ENCODE measurements at regions not wholly inside any gene's neighbourhood (a gene's known extent, or its start where the extent isn't known, plus 50 kb on each side); places are given as distances from the start of the nearest gene placed in this dataset.

DNA sequence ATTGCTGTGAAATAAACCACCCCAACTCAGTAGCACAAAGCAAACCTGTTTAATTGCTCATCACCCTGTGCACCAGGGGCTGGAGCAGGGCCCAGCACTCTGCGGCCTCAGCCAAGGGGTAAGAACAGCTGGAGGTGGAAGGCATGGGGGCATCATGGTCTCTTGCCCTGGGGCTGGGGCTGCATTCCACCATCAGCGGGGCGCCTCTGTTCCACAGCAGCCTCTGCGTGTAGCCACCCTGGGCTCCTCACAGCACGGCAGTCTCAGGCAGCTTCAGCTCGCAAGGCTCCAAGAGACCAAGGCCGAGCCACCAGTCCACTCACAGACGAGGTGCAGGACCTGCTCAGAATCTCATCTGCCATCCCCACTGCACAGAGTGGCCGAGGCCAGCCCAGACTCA lies 630.7 kb downstream of the TBC1D22A start:
- DNase-seq (ENCODE audit: insufficient read length, low spot score) (no peak), FAIRE-seq (no peak)
- TF ChIP-seq TAF1 (IDR thresholded peaks at IDR 0.05; ENCODE audit: low read depth, low read length) (no peak), POU2F2 (IDR thresholded peaks at IDR 0.05; ENCODE audit: low read depth, low read length) (no peak), POLR2AphosphoS5 (IDR thresholded peaks at IDR 0.05; ENCODE audit: low read depth, low read length) (no peak), POLR2A (IDR thresholded peaks at IDR 0.05; ENCODE audit: low read depth, low read length) (no peak), PAX5 (IDR thresholded peaks at IDR 0.05; ENCODE audit: insufficient read depth, low read length, severe bottlenecking) (no peak), SPI1 (IDR thresholded peaks at IDR 0.05; ENCODE audit: low read depth, low read length) (no peak)

DNA sequence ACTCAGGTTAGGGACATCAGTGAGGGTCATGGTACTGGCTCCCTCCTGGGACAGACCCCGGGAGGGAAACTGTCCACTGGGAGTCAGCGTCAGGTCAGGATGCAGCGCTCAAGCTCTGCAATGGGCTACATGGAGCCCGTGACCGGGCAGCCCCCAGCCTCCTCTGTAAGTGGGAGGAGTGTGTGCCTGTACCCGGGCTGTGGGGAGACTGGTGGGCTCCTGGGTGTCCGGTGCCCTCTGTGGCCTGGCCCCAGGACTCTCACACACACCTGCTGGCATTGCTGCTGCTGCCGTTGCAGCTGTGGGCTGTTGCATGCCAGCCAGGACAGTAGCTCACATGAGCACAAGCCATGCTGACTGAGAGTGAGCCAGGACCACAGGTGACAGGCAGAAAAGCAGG lies 630.3 kb downstream of the TBC1D22A start:
- no peak for FAIRE-seq
- DNase-seq (ENCODE audit: insufficient read length, low spot score): no peak
- TF ChIP-seq POLR2A (IDR thresholded peaks at IDR 0.05; ENCODE audit: low read depth, low read length) (no peak), PAX5 (IDR thresholded peaks at IDR 0.05; ENCODE audit: insufficient read depth, low read length, severe bottlenecking) (no peak), TAF1 (IDR thresholded peaks at IDR 0.05; ENCODE audit: low read depth, low read length) (no peak), SPI1 (IDR thresholded peaks at IDR 0.05; ENCODE audit: low read depth, low read length) (no peak), POLR2AphosphoS5 (IDR thresholded peaks at IDR 0.05; ENCODE audit: low read depth, low read length) (no peak), POU2F2 (IDR thresholded peaks at IDR 0.05; ENCODE audit: low read depth, low read length) (no peak)

DNA sequence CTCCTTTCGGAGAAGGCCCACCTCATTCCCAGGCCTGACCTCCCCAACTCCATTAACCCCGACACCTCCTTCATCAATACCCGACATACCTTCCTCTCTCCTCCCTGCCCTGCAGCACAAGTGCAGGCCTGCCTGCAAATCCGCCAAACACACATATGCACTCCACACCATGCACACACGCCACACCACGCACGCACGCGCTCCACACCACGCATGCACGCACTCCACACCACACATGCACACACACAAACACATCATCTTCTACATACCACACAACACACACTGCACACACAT lies 629.6 kb downstream of the TBC1D22A start:
- DNase-seq (ENCODE audit: insufficient read length, low spot score) (no peak), FAIRE-seq (no peak)
- TF ChIP-seq POLR2A (IDR thresholded peaks at IDR 0.05; ENCODE audit: low read depth, low read length) (no peak), POU2F2 (IDR thresholded peaks at IDR 0.05; ENCODE audit: low read depth, low read length) (no peak), POLR2AphosphoS5 (IDR thresholded peaks at IDR 0.05; ENCODE audit: low read depth, low read length) (no peak), PAX5 (IDR thresholded peaks at IDR 0.05; ENCODE audit: insufficient read depth, low read length, severe bottlenecking) (no peak), SPI1 (IDR thresholded peaks at IDR 0.05; ENCODE audit: low read depth, low read length) (no peak), TAF1 (IDR thresholded peaks at IDR 0.05; ENCODE audit: low read depth, low read length) (no peak)

DNA sequence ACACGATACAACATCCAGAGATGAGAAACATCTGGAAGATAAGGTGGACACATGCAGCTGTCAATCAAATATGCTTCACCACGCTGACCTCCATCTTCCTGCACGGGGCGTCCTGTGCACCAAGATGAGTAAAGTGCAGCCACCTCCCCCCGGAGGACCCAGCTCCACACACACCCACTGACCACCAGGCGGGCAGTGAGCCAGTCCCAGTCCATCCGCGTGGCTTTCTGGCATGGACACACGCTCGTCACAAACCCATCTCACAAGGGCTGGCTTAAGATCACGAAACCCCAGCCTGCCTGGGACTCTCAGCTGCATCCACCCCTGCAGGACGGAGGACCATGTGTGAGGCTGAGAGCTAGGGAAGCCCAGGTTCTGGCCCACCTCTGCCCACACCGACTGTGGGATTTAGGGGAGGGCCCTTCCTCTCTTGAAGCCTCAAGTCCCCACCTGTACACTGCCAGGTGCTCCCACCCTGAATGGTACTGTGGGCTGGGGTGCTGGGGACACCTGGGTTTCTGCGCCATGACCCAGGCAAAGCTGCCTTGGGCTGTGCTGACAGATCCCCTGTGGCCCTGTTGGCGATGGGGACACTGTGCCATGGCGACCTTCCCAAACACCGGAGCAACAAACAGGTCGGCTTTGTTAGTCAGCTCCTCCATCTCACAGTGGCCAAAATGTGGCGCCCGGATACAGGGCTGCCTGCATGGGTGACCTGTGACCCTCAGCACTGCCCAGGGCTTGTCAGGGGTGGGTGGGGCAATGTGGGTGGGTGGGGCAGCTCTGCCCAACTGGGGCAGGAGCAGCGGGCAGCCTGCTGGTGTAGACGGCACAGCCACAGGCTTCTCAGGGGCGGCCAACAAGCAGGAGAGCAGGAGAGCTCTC lies 629.0 kb downstream of the TBC1D22A start:
- DNase-seq (ENCODE audit: insufficient read length, low spot score) (no peak), FAIRE-seq (no peak)
- no peak for TF ChIP-seq TAF1 (IDR thresholded peaks at IDR 0.05; ENCODE audit: low read depth, low read length)
- no peak for TF ChIP-seq SPI1 (IDR thresholded peaks at IDR 0.05; ENCODE audit: low read depth, low read length)
- TF ChIP-seq POU2F2 (IDR thresholded peaks at IDR 0.05; ENCODE audit: low read depth, low read length): no peak
- no peak for TF ChIP-seq POLR2A (IDR thresholded peaks at IDR 0.05; ENCODE audit: low read depth, low read length)
- no peak for TF ChIP-seq POLR2AphosphoS5 (IDR thresholded peaks at IDR 0.05; ENCODE audit: low read depth, low read length)
- TF ChIP-seq PAX5 (IDR thresholded peaks at IDR 0.05; ENCODE audit: insufficient read depth, low read length, severe bottlenecking): no peak

DNA sequence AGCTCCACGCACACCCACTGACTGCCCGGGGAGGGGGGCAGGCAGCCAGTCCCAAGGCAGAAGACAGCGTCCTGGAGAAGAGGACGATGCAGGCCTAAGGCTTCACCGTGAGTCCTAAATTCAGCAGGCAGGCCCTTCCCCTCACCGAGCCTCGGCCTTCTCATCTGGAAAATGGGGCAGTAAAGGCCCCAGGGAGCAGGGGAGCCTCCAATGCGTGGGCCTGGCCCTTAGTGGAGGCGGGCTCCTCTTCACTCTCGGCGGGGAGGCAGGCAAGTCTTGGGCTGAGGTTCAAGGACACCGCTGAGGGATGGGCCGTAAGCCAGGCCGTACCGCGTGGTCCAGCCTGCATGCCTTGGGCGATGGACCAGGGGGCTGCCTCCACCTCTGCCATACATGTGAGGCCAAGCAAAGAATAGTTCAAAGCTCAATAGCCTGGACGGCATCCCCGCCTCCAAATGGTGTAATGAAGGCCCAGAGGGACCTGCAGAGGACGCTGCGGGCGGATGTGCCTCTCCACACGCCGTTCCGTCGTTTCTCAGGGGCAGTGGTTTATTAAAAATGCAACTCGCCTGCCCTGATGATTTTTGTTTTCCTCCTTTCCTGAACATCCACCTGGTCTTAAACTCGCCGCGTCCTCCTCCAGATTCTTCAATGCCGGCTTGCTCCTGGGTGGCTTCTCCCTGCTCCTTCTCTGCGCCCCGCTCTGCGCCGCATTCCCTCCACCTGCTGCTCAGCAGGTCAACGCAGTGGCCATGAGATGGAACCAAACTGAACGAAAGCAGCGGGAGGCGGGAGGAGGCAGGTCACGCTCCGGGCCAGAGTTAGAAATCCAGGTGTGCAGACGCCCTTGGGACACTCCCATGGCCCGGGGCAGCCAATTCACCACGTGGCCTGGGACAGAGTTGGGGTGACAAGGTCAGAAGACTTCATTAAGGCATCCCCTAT lies 627.8 kb downstream of the TBC1D22A start:
- DNase-seq (ENCODE audit: insufficient read length, low spot score): no peak
- TF ChIP-seq POLR2A (IDR thresholded peaks at IDR 0.05; ENCODE audit: low read depth, low read length) (no peak), TAF1 (IDR thresholded peaks at IDR 0.05; ENCODE audit: low read depth, low read length) (no peak), POU2F2 (IDR thresholded peaks at IDR 0.05; ENCODE audit: low read depth, low read length) (no peak), POLR2AphosphoS5 (IDR thresholded peaks at IDR 0.05; ENCODE audit: low read depth, low read length) (no peak), SPI1 (IDR thresholded peaks at IDR 0.05; ENCODE audit: low read depth, low read length) (no peak), PAX5 (IDR thresholded peaks at IDR 0.05; ENCODE audit: insufficient read depth, low read length, severe bottlenecking) (no peak)
- FAIRE-seq: no peak

DNA sequence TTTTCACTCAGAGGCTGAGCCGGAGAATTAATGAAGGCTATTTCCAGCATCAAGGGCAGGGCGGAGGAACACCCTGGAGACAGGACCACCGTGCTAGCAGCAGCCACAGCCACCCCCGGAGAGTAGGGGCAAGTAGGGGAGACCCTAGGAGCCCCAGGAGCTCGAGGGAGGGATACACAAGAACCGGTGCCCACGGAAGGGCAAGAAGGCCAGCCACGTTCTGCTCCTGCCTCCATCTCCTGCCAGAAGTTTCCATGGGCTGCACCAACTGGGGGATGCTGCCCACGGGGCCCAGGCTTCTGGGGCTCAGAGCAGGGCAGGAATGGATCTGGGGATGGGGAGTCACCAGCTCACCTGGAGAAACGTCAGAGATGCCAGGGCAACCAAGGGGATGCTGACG lies 626.8 kb downstream of the TBC1D22A start:
- no peak for FAIRE-seq
- TF ChIP-seq TAF1 (IDR thresholded peaks at IDR 0.05; ENCODE audit: low read depth, low read length): no peak
- DNase-seq (ENCODE audit: insufficient read length, low spot score): no peak

DNA sequence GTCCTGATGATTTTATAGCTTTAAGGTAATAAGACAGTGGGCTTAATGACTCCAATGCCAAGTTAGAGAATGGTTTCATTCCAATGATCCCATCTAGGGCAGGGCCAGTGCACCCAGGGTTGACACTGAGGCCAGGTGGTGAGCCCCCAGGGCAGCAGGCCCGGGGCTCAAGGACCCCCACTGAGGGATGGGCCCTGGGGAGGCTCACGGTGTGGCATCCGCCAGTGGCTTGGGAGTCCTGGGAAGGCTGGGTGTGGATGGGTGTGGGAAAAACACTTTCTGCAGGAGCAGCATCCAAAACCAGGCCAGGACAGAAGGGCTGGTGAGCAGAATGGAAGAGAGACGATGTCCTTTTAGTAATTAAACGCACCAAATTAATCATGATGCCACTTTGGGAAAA lies 626.3 kb downstream of the TBC1D22A start:
- DNase-seq (ENCODE audit: insufficient read length, low spot score) (no peak), FAIRE-seq (no peak)
- TF ChIP-seq POLR2A (IDR thresholded peaks at IDR 0.05; ENCODE audit: low read depth, low read length): no peak
- no peak for TF ChIP-seq TAF1 (IDR thresholded peaks at IDR 0.05; ENCODE audit: low read depth, low read length)
- TF ChIP-seq PAX5 (IDR thresholded peaks at IDR 0.05; ENCODE audit: insufficient read depth, low read length, severe bottlenecking): no peak
- TF ChIP-seq SPI1 (IDR thresholded peaks at IDR 0.05; ENCODE audit: low read depth, low read length): no peak
- no peak for TF ChIP-seq POLR2AphosphoS5 (IDR thresholded peaks at IDR 0.05; ENCODE audit: low read depth, low read length)
- TF ChIP-seq POU2F2 (IDR thresholded peaks at IDR 0.05; ENCODE audit: low read depth, low read length): no peak

DNA sequence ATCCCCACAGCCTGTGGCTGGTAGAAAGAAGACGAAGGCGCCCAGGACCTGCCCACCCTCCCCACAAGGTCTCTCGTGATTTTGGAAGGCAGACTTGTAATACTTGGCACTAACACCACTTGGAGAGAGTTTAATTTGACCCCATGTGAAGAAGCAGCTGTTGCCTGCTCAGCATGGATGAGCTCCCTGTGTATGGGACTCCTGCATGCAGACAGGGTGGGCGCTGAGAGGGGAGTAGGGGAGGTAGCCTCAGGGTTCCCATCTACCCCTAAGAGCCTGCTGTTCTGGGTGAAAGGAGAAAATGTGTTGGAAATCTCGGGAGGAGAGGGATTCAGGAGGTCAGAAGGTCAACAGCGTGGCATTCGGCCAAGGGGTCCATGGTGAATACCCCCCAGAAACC lies 625.9 kb downstream of the TBC1D22A start:
- FAIRE-seq (no peak), DNase-seq (ENCODE audit: insufficient read length, low spot score) (no peak)
- no peak for TF ChIP-seq POU2F2 (IDR thresholded peaks at IDR 0.05; ENCODE audit: low read depth, low read length)
- no peak for TF ChIP-seq TAF1 (IDR thresholded peaks at IDR 0.05; ENCODE audit: low read depth, low read length)
- no peak for TF ChIP-seq POLR2AphosphoS5 (IDR thresholded peaks at IDR 0.05; ENCODE audit: low read depth, low read length)
- no peak for TF ChIP-seq SPI1 (IDR thresholded peaks at IDR 0.05; ENCODE audit: low read depth, low read length)
- no peak for TF ChIP-seq POLR2A (IDR thresholded peaks at IDR 0.05; ENCODE audit: low read depth, low read length)

DNA sequence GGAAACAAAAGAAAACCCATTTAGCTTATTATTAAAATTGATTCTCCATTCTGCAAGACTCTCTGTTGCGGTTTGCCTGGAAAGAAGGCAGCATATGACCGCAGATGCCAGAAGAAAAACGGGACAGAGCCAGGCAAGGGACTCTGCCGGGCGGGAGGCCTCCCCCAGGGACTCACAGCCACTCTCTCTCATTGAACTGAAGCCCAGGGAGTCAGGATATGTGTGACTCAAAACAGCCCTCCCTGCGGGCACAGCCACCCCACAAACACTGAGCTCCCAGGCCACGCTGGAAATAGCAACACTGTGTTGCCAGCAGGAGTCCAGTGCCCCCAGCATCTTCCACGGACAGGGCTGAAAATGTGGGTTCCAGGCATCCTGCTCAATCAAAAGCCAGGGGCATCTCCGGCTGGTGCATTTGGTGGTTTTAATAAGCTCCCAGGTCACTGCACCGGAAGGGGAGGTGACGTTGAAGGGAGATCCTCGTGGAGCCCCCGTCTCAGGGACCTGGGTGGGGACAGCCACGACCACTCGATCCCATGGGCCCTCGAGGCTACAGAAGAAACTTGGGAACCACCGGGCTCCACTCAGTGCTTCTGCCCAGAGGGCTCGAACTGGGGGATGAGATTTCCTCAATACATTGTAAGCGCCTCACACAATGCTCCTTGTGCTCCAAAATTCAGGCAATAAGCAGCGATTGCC lies 624.5 kb downstream of the TBC1D22A start:
- TF ChIP-seq SPI1 (IDR thresholded peaks at IDR 0.05; ENCODE audit: low read depth, low read length): no peak
- no peak for TF ChIP-seq PAX5 (IDR thresholded peaks at IDR 0.05; ENCODE audit: insufficient read depth, low read length, severe bottlenecking)
- no peak for TF ChIP-seq POLR2AphosphoS5 (IDR thresholded peaks at IDR 0.05; ENCODE audit: low read depth, low read length)
- TF ChIP-seq POU2F2 (IDR thresholded peaks at IDR 0.05; ENCODE audit: low read depth, low read length): no peak
- no peak for DNase-seq (ENCODE audit: insufficient read length, low spot score)
- no peak for FAIRE-seq

Measured in GM12891 (cell line).